Nephron progenitor cell (in vitro differentiated cells): ENCODE measurements at regions not wholly inside any gene's neighbourhood (a gene's known extent, or its start where the extent isn't known, plus 50 kb on each side); places are given as distances from the start of the nearest gene placed in this dataset.

Experiments
- DNase-seq: peaks from one replicate; pipeline ENCODE4 v3.0.0; 2021
- H3K27ac Mint-ChIP-seq: 2 replicates; pipeline ENCODE4 v1.8.0; 2021; ENCODE audit warnings: mild to moderate bottlenecking, moderate library complexity, mixed read lengths
- H3K27me3 Mint-ChIP-seq: 2 replicates; pipeline ENCODE4 v1.8.0; 2021; ENCODE audit warnings: mild to moderate bottlenecking, low read depth, mixed read lengths; ENCODE audit not compliant: poor library complexity
- H3K36me3 Mint-ChIP-seq: 2 replicates; pipeline ENCODE4 v1.8.0; 2021; ENCODE audit warnings: low read depth, mixed read lengths
- H3K4me1 Mint-ChIP-seq: 2 replicates; pipeline ENCODE4 v1.8.0; 2021; ENCODE audit warnings: mixed read lengths
- H3K4me3 Mint-ChIP-seq: 2 replicates; pipeline ENCODE4 v1.8.0; 2021; ENCODE audit warnings: mild to moderate bottlenecking, moderate library complexity, mixed read lengths
- H3K9me3 Mint-ChIP-seq: 2 replicates; pipeline ENCODE4 v1.8.0; 2021; ENCODE audit warnings: mild to moderate bottlenecking, moderate library complexity, mixed read lengths
- TF ChIP-seq, protein P1 (sequence below): fragments of 200-600 bp; sonication (generic); IDR thresholded peaks from 2 replicates; pipeline ENCODE4 v1.5.0; 2021; ENCODE audit warnings: antibody characterized with exemption

DNA sequence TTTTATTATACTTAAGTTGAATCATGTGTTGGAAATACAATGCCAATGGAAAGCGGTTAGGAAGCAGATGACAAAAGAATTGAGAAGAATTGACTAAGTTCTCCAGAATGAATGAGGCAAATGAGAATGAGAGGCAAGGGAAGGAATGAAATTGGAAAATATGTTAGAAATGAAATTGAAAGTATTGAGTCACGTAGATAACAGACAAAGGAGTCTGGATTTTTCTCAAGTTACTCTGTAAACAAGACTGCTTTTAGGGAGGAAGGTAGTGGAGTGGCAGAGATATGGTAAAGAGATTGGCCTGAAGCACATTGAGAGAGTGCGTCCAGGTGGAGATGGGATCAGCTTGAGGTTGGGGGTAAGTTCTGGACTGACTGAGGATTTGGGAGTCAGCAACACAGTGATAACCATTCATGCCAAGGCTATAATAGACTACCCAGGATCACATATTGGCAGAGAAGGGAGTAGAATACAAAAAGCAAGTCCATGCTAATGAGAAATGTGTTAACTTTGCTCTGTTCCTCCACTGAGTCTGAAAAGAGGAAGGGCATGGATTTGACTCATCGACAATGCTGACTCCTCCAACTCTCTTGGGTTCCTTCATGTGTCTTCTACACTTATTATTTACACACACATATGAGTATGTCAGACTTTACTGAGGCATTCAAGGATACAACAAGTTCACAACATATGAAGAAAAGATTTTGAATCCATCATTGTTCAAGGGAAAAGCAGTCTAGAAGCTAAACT, 814.2 kb upstream of the ZNF608 start:
- DNase-seq: no peak
- Mint-ChIP-seq H3K36me3 (peaks cover 3% of the 10 kb centered on the region), H3K4me3 (no peak overlapping the region), H3K27ac (no peak overlapping the region), H3K4me1 (peaks cover 38% of the 10 kb centered on the region), H3K27me3 (peaks cover 3% of the 10 kb centered on the region), H3K9me3 (peaks cover 3% of the 10 kb centered on the region)
- TF ChIP-seq, protein P1, sequence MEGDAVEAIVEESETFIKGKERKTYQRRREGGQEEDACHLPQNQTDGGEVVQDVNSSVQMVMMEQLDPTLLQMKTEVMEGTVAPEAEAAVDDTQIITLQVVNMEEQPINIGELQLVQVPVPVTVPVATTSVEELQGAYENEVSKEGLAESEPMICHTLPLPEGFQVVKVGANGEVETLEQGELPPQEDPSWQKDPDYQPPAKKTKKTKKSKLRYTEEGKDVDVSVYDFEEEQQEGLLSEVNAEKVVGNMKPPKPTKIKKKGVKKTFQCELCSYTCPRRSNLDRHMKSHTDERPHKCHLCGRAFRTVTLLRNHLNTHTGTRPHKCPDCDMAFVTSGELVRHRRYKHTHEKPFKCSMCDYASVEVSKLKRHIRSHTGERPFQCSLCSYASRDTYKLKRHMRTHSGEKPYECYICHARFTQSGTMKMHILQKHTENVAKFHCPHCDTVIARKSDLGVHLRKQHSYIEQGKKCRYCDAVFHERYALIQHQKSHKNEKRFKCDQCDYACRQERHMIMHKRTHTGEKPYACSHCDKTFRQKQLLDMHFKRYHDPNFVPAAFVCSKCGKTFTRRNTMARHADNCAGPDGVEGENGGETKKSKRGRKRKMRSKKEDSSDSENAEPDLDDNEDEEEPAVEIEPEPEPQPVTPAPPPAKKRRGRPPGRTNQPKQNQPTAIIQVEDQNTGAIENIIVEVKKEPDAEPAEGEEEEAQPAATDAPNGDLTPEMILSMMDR: no peak

DNA sequence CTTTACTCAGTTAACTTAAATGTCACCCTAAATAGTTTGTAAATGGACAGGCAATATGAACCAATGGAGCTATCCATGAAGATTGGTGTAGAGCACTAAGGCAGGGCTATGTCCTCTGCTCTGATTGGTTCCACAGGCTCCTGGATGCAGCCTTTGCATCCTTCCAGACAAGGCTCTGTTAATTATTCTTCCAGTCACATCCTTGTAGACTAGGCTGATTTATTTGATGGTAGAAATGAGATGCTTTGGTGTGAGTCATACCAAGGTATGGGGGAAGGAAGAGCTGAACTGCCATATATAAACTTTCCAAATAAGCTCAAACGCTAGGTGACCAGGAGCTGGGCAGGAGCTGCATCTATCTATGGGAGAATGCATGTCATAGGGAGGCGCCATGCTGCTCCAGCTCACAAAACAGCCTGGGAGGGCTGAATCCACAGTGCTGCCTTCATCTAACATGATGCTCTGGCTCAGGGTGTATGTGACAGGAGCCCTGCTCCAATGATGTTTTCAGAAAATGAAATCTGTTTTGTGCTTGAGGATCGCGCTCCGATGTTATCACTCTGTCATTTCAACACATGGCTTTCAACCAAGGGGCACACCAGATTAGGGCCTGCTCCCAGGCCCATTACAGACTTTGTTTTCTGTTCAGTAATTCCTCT, 818.0 kb upstream of the ZNF608 start:
- Mint-ChIP-seq H3K4me1 (peaks cover 15% of the 10 kb centered on the region), H3K4me3 (no peak overlapping the region), H3K36me3 (peaks cover 26% of the 10 kb centered on the region), H3K9me3 (peaks cover 32% of the 10 kb centered on the region), H3K27ac (no peak overlapping the region), H3K27me3 (peaks cover 3% of the 10 kb centered on the region)
- no peak for DNase-seq
- TF ChIP-seq, protein P1: no peak

DNA sequence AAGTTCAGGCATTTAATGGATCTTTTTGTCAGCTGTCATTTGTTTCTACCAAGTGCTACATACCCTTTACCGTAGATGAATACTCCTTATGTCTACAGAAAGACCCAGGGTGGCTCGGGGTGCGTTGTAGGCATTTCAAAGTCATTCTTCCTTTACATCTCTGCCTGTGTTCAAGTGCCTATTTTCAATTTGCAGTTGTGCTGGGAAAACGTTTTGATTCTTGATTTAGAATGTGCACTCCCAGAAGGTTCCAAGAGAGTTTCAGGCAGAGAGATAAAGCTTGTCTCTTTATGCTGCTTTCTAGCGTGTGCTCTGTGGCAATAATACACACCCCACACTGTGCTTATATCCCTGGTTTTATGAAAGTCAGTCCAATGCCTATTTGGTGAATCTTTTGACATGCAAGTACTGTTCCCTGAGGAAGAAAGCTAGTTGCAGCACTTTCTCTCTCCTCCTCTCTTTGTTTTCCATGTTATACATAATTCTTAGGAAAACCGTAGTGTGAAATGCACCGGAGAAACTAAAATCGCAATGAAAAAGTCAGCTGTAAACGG, 828.1 kb upstream of the ZNF608 start:
- H3K27ac Mint-ChIP-seq: no peak overlapping the region
- DNase-seq: no peak
- H3K9me3 Mint-ChIP-seq: peaks cover 29% of the 10 kb centered on the region
- H3K4me3 Mint-ChIP-seq: no peak overlapping the region
- H3K27me3 Mint-ChIP-seq: peaks cover 3% of the 10 kb centered on the region
- TF ChIP-seq, protein P1: no peak
- H3K36me3 Mint-ChIP-seq: peaks cover 2% of the 10 kb centered on the region
- H3K4me1 Mint-ChIP-seq: peaks cover 46% of the 10 kb centered on the region

DNA sequence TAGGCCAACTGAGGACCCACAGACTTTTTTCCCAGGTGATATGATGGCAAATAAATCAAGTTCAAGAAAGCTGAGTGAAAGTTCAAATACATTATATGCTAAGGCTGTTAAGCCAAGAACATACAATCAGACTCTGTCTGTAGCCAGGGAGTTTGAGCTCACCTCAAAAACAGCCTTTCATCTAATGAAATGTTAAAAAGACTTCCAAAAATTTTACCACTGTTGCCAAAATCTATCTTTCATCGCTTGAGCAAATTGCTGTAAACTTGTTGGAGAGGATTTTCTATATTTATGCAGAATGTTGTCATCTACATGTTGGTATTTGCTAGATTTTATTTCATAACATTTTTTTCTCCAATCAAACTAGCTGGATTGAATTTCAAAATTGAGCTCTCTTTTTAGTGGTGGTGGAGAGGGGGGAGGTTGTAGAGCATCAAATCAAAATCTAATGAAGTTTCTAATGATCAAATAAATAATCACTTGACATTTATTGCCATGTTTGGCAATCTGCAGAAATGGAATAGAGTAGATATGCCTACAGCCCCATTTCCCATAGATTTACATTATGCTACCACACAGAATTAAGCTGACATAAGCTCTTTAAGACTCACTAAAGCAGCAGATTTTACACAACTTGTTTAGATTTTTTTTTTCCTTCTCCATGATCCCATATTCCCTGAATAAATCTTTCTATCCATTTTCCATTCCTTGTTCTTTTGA, 828.9 kb upstream of the ZNF608 start:
- peak overlapping the region; percentile 76 for H3K4me3 Mint-ChIP-seq
- no peak overlapping the region for H3K27ac Mint-ChIP-seq
- TF ChIP-seq, protein P1: no peak
- peaks cover 25% of the 10 kb centered on the region for H3K9me3 Mint-ChIP-seq
- peaks cover 46% of the 10 kb centered on the region for H3K4me1 Mint-ChIP-seq
- H3K36me3 Mint-ChIP-seq: no peaks in the 10 kb centered on the region
- DNase-seq: no peak
- peaks cover 3% of the 10 kb centered on the region for H3K27me3 Mint-ChIP-seq

DNA sequence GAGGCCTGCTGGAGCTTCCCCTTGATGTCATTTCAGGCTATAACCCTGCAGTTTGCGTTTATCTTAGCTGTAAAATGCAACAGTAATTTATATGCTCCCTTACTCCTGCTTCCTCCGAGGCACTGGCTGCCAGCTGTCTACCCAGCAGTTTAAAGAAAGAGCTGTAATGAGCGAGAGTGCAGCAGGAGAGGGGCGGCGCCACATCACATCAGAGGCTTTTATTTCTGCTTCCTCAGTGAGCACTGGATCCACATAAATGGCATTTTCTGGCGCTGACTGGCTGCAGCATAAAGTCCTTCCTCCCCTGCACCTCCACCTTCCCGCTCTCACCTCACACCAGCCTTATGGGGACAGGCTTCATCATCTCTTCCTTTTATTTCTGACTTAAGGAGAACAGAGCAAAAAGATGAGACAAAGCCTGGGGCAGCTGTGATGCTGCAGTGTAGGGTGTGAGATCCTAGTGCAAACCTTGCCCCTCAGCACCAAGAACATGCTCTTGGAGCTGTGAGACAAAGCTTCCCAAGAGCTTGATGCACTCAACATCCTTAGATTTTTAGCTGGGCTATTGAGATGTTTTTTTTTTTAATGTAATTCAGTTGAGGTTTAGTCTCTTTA, 829.6 kb upstream of the ZNF608 start:
- H3K4me3 Mint-ChIP-seq: peak overlapping the region; percentile 76

More for the DNA sequence above, 829.6 kb upstream of the ZNF608 start:
- H3K9me3 Mint-ChIP-seq: peaks cover 20% of the 10 kb centered on the region
- H3K36me3 Mint-ChIP-seq: no peaks in the 10 kb centered on the region
- DNase-seq: peak; percentile 35
- TF ChIP-seq, protein P1: no peak
- peaks cover 3% of the 10 kb centered on the region for H3K27me3 Mint-ChIP-seq
- peaks cover 46% of the 10 kb centered on the region for H3K4me1 Mint-ChIP-seq
- peak overlapping the region; percentile 21 for H3K27ac Mint-ChIP-seq
